ENCODE measurements at regions not wholly inside any gene's neighbourhood (a gene's known extent, or its start where the extent isn't known, plus 50 kb on each side); places are given as distances from the start of the nearest gene placed in this dataset.

GRCh38 chr2:67900826-67901225 is 162.0 kb downstream of the C1D start:
- peaks cover 9% of the 10 kb centered on the region for H3K9me3 Mint-ChIP-seq
- no peak overlapping the region for H3K4me2 ChIP-seq
- DNase-seq (ENCODE audit: low spot score) = no peak
- no peak overlapping the region for H2AFZ ChIP-seq
- H3K36me3 Mint-ChIP-seq (ENCODE audit: low read depth) = peaks cover 4% of the 10 kb centered on the region; the same call in 2 of the 3 replicates
- H4K20me1 ChIP-seq (replicated peaks; ENCODE audit: insufficient read depth) = no peaks in the 10 kb centered on the region
- H3K79me2 ChIP-seq (replicated peaks; ENCODE audit: insufficient read depth) = no peaks in the 10 kb centered on the region
- no peak for ATAC-seq
- TF ChIP-seq EZH2phosphoT487 (IDR thresholded peaks at IDR 0.05; ENCODE audit: unreplicated experiment) (no peak), EZH2 (IDR thresholded peaks at IDR 0.05; ENCODE audit: low read depth, unreplicated experiment) (no peak), CREB1 (CRISPR knock-in tag; IDR thresholded peaks at IDR 0.05; ENCODE audit: low read depth) (no peak), ETS1 (IDR thresholded peaks at IDR 0.05) (no peak), ZNF114 (CRISPR knock-in tag; IDR thresholded peaks at IDR 0.05) (no peak), NANOG (IDR thresholded peaks at IDR 0.05; ENCODE audit: borderline replicate concordance) (no peak), REST (IDR thresholded peaks at IDR 0.05; ENCODE audit: unreplicated experiment) (no peak)
- H3K27me3 Mint-ChIP-seq (ENCODE audit: insufficient read depth, low read depth, poor library complexity) = peaks cover 28% of the 10 kb centered on the region
- H3F3A ChIP-seq (replicated peaks; ENCODE audit: low read depth) = no peaks in the 10 kb centered on the region
- H3K4me1 ChIP-seq (ENCODE audit: insufficient read depth) = peaks cover 13% of the 10 kb centered on the region
- peaks cover 9% of the 10 kb centered on the region; the same call in 1 of the 2 replicates for H3K27me3 ChIP-seq (ENCODE audit: insufficient read depth)
- H3K4me1 Mint-ChIP-seq = peaks cover 31% of the 10 kb centered on the region
- no peak overlapping the region for H3K4me3 ChIP-seq
- no peak overlapping the region for H3K4me3 Mint-ChIP-seq
- H3K27ac Mint-ChIP-seq = no peak overlapping the region
- no peak overlapping the region for H3K27ac ChIP-seq (ENCODE audit: low read depth)
- 0 out of 2 replicates have a peak, but pooled peaks cover 6% of the 10 kb centered on the region for H3K9me2 ChIP-seq (ENCODE audit: insufficient read depth)
- no peaks in the 10 kb centered on the region; the same call in 1 of the 2 replicates for H3K36me3 ChIP-seq (ENCODE audit: insufficient read depth)

GRCh38 chr2:67904566-67904965 is 158.2 kb downstream of the C1D start:
- Histone ChIP-seq H3K4me1 (ENCODE audit: insufficient read depth) (no peaks in the 10 kb centered on the region; the same call in 1 of the 2 replicates), H3K4me2 (no peak overlapping the region), H3K27me3 (ENCODE audit: insufficient read depth) (no peaks in the 10 kb centered on the region), H3K79me2 (replicated peaks; ENCODE audit: insufficient read depth) (no peaks in the 10 kb centered on the region), H3K36me3 (ENCODE audit: insufficient read depth) (no peaks in the 10 kb centered on the region; the same call in 1 of the 2 replicates), H3K9me2 (ENCODE audit: insufficient read depth) (0 out of 2 replicates have a peak, but pooled peaks cover 1% of the 10 kb centered on the region), H3F3A (replicated peaks; ENCODE audit: low read depth) (no peaks in the 10 kb centered on the region), H4K20me1 (replicated peaks; ENCODE audit: insufficient read depth) (no peaks in the 10 kb centered on the region), H3K27ac (ENCODE audit: low read depth) (no peak overlapping the region), H3K4me3 (no peak overlapping the region), H2AFZ (no peak overlapping the region)
- Mint-ChIP-seq H3K27me3 (ENCODE audit: insufficient read depth, low read depth, poor library complexity) (peaks cover 7% of the 10 kb centered on the region), H3K27ac (no peak overlapping the region), H3K9me3 (peaks cover 6% of the 10 kb centered on the region), H3K36me3 (ENCODE audit: low read depth) (peaks cover 4% of the 10 kb centered on the region; the same call in 2 of the 3 replicates), H3K4me1 (peaks cover 6% of the 10 kb centered on the region; the same call in 1 of the 3 replicates), H3K4me3 (no peak overlapping the region)
- no peak for ATAC-seq
- TF ChIP-seq ZNF114 (CRISPR knock-in tag; IDR thresholded peaks at IDR 0.05) (no peak), EZH2 (IDR thresholded peaks at IDR 0.05; ENCODE audit: low read depth, unreplicated experiment) (no peak), CREB1 (CRISPR knock-in tag; IDR thresholded peaks at IDR 0.05; ENCODE audit: low read depth) (no peak), STAT1 (IDR thresholded peaks at IDR 0.05; ENCODE audit: unreplicated experiment) (no peak), CTCF (conservative IDR thresholded peaks at IDR 0.05; ENCODE audit: low read depth in 2 of 2) (no peak), POLR2AphosphoS5 (IDR thresholded peaks at IDR 0.05; ENCODE audit: low read depth) (no peak), EZH2phosphoT487 (IDR thresholded peaks at IDR 0.05; ENCODE audit: unreplicated experiment) (no peak)
- no peak for DNase-seq (ENCODE audit: low spot score)
